ENCODE measurements at regions not wholly inside any gene's neighbourhood (a gene's known extent, or its start where the extent isn't known, plus 50 kb on each side); places are given as distances from the start of the nearest gene placed in this dataset.

DNA sequence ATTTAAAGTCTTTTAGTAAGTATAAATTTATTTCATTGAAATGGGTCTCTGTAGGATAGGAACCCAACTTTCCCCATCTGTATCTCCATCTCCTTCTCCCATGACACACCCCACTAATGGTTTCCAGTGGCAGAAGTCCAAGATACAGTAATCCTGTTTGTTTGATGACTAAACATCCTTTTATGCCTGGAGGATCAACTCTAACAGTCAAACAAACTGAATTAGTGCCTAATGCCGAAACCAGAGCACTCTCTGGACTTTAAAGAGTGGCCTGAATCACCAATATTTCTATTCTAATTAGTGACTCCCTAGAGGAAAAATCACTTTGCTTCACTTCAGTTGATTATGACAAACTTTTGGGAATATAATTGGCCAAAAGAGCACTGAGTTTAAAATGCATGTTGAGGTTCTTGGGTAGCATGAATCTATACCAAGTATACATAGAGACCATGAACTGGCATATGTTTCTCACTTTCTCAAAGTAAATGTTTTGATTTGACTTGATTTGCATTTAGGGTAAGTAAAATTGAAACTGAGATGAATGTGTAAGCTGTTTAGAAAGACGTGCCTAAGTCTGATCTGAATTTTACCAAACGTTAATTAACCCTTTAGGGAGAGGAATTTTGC is 776.4 kb upstream of the NRSN1 start:
- POLR2A ChIA-PET (ENCODE audit: low non-redundant PET) = no interaction called here
- H3K27ac ChIP-seq = no peak overlapping the region

DNA sequence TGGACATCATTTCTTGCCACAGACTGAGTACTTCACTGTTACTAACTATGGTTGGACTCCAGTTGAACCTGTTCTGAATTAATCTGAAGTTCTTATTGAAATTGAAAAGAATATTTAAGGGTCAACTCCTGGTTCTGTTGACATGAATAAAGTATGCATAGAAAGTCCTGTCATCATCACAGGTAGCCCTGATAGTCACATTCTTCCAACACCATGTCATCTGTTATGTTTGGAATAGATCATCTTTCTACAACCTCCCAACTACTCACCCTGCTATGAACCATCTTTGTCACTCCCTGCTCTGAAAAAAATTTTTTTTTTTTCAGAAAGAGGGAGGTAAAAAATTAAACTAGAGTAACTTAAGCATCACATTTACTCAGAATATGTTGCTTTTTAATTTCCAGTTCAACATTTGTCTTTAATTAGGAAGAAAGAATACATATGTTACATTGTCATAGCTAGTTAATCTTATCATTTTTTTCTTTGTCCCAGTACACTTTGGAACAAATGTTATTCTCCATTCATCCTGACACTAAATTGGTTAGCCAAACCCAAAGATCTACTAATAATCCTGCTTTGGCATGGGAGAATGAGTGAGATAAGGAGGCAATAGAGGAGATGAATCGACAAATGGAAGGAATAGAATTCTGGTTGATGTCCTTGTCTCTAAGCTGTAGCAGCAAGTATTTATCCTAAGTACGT is 775.1 kb upstream of the NRSN1 start:
- no peak overlapping the region for H3K27ac ChIP-seq
- TF ChIP-seq, protein P1, sequence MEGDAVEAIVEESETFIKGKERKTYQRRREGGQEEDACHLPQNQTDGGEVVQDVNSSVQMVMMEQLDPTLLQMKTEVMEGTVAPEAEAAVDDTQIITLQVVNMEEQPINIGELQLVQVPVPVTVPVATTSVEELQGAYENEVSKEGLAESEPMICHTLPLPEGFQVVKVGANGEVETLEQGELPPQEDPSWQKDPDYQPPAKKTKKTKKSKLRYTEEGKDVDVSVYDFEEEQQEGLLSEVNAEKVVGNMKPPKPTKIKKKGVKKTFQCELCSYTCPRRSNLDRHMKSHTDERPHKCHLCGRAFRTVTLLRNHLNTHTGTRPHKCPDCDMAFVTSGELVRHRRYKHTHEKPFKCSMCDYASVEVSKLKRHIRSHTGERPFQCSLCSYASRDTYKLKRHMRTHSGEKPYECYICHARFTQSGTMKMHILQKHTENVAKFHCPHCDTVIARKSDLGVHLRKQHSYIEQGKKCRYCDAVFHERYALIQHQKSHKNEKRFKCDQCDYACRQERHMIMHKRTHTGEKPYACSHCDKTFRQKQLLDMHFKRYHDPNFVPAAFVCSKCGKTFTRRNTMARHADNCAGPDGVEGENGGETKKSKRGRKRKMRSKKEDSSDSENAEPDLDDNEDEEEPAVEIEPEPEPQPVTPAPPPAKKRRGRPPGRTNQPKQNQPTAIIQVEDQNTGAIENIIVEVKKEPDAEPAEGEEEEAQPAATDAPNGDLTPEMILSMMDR (conservative IDR thresholded peaks at IDR 0.05; ENCODE audit: low read depth) = no peak
- no peak for DNase-seq (ENCODE audit: low spot score)
- ChIA-PET POLR2A (ENCODE audit: low non-redundant PET) (no interaction called here), CTCF (no interaction called here)

More for the DNA sequence above, 776.4 kb upstream of the NRSN1 start:
- TF ChIP-seq, protein P1 (conservative IDR thresholded peaks at IDR 0.05; ENCODE audit: low read depth) = no peak
- CTCF ChIA-PET = no interaction called here
- DNase-seq (ENCODE audit: low spot score) = peak; percentile 61

DNA sequence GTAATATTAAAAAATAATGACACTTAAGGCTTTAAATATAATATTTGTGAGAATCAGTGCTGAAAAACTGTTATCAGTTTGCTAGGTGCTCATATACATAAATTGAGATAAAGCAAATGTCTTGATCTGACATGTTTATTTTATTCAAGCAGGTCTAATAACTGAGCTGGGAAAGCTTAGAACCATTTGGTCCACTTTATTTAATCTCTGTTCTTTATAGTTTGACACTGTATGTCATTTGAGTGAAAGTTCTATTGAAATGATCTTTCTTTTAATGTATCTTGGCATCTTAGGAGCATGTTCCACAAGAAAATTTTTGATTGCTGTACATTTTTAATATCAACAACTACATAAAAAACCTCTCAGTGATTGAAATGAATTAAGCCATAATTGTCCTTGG is 772.0 kb upstream of the NRSN1 start:
- TF ChIP-seq, protein P1 (conservative IDR thresholded peaks at IDR 0.05; ENCODE audit: low read depth) = no peak
- ChIA-PET CTCF (no interaction called here), POLR2A (ENCODE audit: low non-redundant PET) (no interaction called here)
- DNase-seq (ENCODE audit: low spot score) = no peak
- no peak overlapping the region for H3K27ac ChIP-seq

DNA sequence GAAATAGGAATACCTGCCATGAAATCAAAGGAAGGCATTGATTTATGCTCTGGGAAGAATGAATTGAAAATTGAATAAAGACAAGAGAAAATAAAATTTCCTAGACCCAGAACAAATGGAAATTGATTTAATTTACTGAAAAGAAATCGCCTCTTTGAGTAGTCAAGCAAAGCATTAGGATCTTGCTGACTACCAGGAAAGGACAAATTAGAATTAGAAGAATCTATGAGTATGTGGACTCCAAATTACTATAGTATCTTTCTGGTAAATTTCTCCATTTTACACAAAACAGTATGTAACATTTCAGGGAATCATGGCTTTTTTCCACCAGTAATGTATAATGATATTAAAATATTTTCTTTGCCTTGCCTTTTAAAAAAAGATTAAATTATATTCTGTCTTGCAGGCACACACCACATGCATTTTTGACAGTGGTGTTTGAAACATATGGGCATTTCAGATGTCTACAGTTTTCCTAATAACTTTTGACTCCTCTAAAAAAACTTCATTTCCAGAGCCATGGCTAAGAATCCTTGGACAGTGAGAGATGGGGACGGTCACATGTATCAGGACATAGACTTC is 768.7 kb upstream of the NRSN1 start:
- TF ChIP-seq, protein P1 (conservative IDR thresholded peaks at IDR 0.05; ENCODE audit: low read depth) = no peak
- DNase-seq (ENCODE audit: low spot score) = no peak
- no peak overlapping the region for H3K27ac ChIP-seq
- ChIA-PET POLR2A (ENCODE audit: low non-redundant PET) (no interaction called here), CTCF (no interaction called here)

DNA sequence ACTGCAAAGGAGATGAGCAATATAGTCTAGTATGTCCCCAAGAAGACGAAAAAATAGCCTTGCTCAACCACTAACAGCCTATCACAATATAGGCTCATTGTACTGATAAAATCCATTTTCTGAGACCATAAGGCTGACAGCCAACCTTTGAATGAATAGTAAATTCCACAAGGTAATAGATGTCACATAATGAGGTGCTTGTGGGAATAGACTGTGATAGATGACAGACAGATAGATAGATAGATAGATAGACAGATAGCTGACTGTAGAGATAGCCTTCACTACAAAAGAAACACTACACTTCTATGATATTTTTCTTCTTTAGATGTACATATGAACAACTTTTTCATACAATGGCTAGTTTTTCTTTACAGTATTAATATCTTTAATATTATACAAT is 760.3 kb upstream of the NRSN1 start:
- ChIA-PET CTCF (interaction anchor here (0.5 kb wide), 1 partner anchor 514 kb away, joined by 3 read pairs; no protein-coding TSS in a partner anchor), POLR2A (ENCODE audit: low non-redundant PET) (no interaction called here)
- DNase-seq (ENCODE audit: low spot score) = no peak
- TF ChIP-seq, protein P1 (conservative IDR thresholded peaks at IDR 0.05; ENCODE audit: low read depth) = no peak
- H3K27ac ChIP-seq = no peak overlapping the region

DNA sequence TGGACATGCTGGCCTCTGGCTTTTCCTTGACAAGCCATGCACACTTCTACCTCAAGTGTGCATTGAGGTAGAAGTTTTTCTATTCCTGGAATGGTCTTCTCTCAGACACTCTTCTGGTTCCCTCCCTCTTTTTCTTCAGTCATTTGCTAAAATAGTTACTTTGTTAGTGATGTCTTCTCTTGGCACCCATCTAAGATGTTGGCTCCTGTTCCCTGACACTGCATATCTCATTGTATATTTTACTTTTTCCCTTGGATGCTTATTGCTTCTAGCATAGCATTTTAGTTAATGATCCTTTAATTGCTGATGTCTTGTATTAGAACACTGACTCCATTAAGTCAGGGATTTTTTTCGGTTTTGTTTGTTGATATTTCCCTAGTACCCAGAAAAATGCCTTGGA is 758.7 kb upstream of the NRSN1 start:
- POLR2A ChIA-PET (ENCODE audit: low non-redundant PET) = no interaction called here
- TF ChIP-seq, protein P1 (conservative IDR thresholded peaks at IDR 0.05; ENCODE audit: low read depth) = no peak
- no peak for DNase-seq (ENCODE audit: low spot score)
- H3K27ac ChIP-seq = no peak overlapping the region
- CTCF ChIA-PET = no interaction called here
